ENCODE measurements at regions not wholly inside any gene's neighbourhood (a gene's known extent, or its start where the extent isn't known, plus 50 kb on each side); places are given as distances from the start of the nearest gene placed in this dataset.

DNA sequence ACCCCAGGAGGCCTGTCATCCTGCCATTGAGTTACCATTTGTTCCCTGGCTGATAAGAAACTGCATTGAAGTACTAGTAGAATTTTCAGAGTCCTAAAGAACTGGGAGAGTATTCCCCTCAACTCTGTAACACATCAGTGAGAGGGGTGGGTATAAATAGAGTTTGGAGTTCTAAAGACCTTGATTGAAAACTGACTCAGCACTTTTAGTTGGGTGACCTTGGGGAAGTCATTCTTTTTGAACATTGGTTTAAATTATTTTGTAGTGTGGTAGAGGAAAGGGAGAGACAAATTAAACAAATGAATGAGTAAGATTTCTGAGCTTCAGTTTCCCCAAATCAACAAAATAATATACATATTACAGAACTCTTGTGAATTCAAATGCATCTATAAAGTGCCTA lies 344.5 kb upstream of the THBS1 start (continued):
- TF ChIP-seq TCF12 (IDR thresholded peaks at IDR 0.05; ENCODE audit: low read depth, low read length): no peak

DNA sequence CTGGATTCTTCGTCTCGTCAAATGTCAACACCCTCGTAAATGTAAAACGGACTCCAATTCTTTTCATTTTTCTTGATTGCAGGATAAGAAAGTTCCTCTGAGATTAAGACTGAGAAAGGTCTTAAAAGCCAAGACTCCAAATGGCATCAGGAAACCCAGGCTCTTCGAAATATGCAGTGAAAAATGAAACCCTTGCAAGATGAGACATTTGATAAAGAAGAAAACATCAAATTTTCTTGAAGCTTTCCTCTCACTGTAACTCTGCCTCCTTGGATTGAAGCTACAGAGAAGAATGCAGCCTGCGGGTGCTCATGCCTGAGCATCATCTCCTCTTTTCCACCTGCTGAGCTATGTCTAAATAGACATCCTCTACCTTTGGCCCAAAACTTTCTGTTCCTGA lies 342.4 kb upstream of the THBS1 start:
- FAIRE-seq: no peak
- H4K8ac ChIP-seq (ENCODE audit: extremely low read depth, insufficient read depth, low read length): no peak overlapping the region
- no peak for DNase-seq (ENCODE audit: low read depth in 1 of 2, low spot score in 2 of 2)
- no peak overlapping the region for H3K4ac ChIP-seq (replicated peaks; ENCODE audit: insufficient read length, low read depth, low read length)
- no peaks in the 10 kb centered on the region for H3K79me1 ChIP-seq (ENCODE audit: low read depth, low read length)
- H3K27me3 ChIP-seq (replicated peaks in 1 of 4; ENCODE audit: control insufficient read depth in 3 of 4, extremely low read depth in 1 of 4, insufficient read depth in 3 of 4, low read length in 3 of 4): peaks cover 0 to 1% (median 0%) of the 10 kb centered on the region in 4 experiments; a peak in 1 of 7 replicates
- no peak overlapping the region for H3K23ac ChIP-seq (ENCODE audit: insufficient read length)
- H4K91ac ChIP-seq (replicated peaks; ENCODE audit: insufficient read length, low read length): no peak overlapping the region
- WGBS, 2 experiments (ENCODE audit: extremely low coverage in 1 of 2, insufficient coverage in 1 of 2, insufficient read length in 1 of 2, insufficient replicate concordance in 2 of 2, low coverage in 1 of 2, low lambda C conversion rate in 2 of 2, missing lambda C conversion rate in 1 of 2): 88% methylated on average over 6 of the region's 6 CpGs; no CpG with 5 or more reads in 1 of the 2 experiments
- H3K4me3 ChIP-seq (ENCODE audit: extremely low read depth in 1 of 4, insufficient read depth in 2 of 4, low read depth in 3 of 4, low read length in 4 of 4): no peak overlapping the region
- no peak overlapping the region for H2BK120ac ChIP-seq (replicated peaks; ENCODE audit: low read depth, low read length)
- no peak overlapping the region for H2BK15ac ChIP-seq (ENCODE audit: low read length)
- H3K14ac ChIP-seq (ENCODE audit: insufficient read length): no peak overlapping the region
- H3K56ac ChIP-seq (replicated peaks; ENCODE audit: insufficient read length, low read depth, low read length): no peak overlapping the region
- no peaks in the 10 kb centered on the region for H4K20me1 ChIP-seq (replicated peaks in 1 of 2; ENCODE audit: control insufficient read depth in 1 of 2, insufficient read depth in 2 of 2, low read length in 2 of 2)
- H2AFZ ChIP-seq (ENCODE audit: low read length): no peak overlapping the region
- H3K23me2 ChIP-seq (ENCODE audit: low read depth, low read length): no peaks in the 10 kb centered on the region
- no peak overlapping the region for H3K9ac ChIP-seq (replicated peaks in 1 of 4; ENCODE audit: extremely low read depth in 1 of 4, low read depth in 3 of 4, low read length in 3 of 4)
- no peak overlapping the region for H2BK12ac ChIP-seq (ENCODE audit: low read depth, low read length)
- H2AK5ac ChIP-seq (ENCODE audit: low read depth, low read length): no peak overlapping the region
- ChIA-PET POLR2A (ENCODE audit: partially characterized antibody) (no interaction called here), CTCF (ENCODE audit: partially characterized antibody) (interaction anchor here (1.2 kb wide), 1 partner anchor 66 kb away, joined by 3 read pairs; no protein-coding TSS in a partner anchor)
- TF ChIP-seq POLR2A (IDR thresholded peaks at IDR 0.05; ENCODE audit: control extremely low read depth in 1 of 2, low read depth in 2 of 2, low read length in 2 of 2): no peak
- TF ChIP-seq, protein P1, sequence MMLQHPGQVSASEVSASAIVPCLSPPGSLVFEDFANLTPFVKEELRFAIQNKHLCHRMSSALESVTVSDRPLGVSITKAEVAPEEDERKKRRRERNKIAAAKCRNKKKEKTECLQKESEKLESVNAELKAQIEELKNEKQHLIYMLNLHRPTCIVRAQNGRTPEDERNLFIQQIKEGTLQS (IDR thresholded peaks at IDR 0.05; ENCODE audit: insufficient read depth, low read depth, low read length): no peak
- no peak overlapping the region for H4K5ac ChIP-seq (ENCODE audit: insufficient read length, low read depth, low read length)
- no peak overlapping the region for H2BK5ac ChIP-seq (ENCODE audit: low read depth, low read length)
- H3K4me1 ChIP-seq (replicated peaks in 1 of 4; ENCODE audit: control insufficient read depth in 3 of 4, insufficient read depth in 4 of 4, low read length in 3 of 4): no peaks in the 10 kb centered on the region
- H2BK20ac ChIP-seq (ENCODE audit: low read length): no peak overlapping the region
- no peak overlapping the region for H3K27ac ChIP-seq (ENCODE audit: low read depth, low read length)
- H3K36me3 ChIP-seq (ENCODE audit: control insufficient read depth in 2 of 4, insufficient read depth in 4 of 4, low read length in 3 of 4): no peaks in the 10 kb centered on the region
- no peak overlapping the region for H3K4me2 ChIP-seq (ENCODE audit: insufficient read depth in 1 of 2, low read depth in 2 of 2, low read length in 2 of 2)
- no peak overlapping the region for H3K18ac ChIP-seq (ENCODE audit: extremely low read depth, low read length)
- no peaks in the 10 kb centered on the region for H3K79me2 ChIP-seq (ENCODE audit: control insufficient read depth in 1 of 2, insufficient read depth in 2 of 2, low read length in 2 of 2)
- H3K9me3 ChIP-seq (ENCODE audit: insufficient read depth in 2 of 2, low read depth in 1 of 2, low read length in 1 of 2): no peaks in the 10 kb centered on the region
